ENCODE measurements at regions not wholly inside any gene's neighbourhood (a gene's known extent, or its start where the extent isn't known, plus 50 kb on each side); places are given as distances from the start of the nearest gene placed in this dataset.

DNA sequence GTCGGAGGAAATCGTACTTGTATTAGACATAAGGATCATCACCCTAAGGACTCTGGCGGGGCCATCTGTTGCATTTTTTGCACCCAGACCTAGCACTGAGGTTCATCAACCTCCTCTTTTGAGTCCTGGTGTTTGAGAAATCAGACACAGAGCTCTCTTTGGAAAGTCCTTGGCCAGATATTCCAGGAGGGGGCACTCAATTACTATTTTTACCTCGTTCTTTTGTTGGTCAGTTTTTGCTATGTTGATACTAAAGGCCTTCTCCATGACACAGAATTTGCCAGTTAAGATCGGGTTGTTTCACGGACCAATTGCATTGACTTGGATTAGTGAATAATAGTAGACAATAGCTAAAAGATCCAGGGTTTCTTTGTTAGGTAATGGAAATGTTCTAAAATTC is 711.2 kb downstream of the KCNT2 start:
- TF ChIP-seq, protein P1, sequence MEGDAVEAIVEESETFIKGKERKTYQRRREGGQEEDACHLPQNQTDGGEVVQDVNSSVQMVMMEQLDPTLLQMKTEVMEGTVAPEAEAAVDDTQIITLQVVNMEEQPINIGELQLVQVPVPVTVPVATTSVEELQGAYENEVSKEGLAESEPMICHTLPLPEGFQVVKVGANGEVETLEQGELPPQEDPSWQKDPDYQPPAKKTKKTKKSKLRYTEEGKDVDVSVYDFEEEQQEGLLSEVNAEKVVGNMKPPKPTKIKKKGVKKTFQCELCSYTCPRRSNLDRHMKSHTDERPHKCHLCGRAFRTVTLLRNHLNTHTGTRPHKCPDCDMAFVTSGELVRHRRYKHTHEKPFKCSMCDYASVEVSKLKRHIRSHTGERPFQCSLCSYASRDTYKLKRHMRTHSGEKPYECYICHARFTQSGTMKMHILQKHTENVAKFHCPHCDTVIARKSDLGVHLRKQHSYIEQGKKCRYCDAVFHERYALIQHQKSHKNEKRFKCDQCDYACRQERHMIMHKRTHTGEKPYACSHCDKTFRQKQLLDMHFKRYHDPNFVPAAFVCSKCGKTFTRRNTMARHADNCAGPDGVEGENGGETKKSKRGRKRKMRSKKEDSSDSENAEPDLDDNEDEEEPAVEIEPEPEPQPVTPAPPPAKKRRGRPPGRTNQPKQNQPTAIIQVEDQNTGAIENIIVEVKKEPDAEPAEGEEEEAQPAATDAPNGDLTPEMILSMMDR (IDR thresholded peaks at IDR 0.05; ENCODE audit: insufficient read depth, low read depth, low read length, missing control alignments) = no peak
- no peak for DNase-seq (ENCODE audit: low read depth)
- H3K4me3 ChIP-seq (ENCODE audit: low read depth, low read length) = no peak overlapping the region

DNA sequence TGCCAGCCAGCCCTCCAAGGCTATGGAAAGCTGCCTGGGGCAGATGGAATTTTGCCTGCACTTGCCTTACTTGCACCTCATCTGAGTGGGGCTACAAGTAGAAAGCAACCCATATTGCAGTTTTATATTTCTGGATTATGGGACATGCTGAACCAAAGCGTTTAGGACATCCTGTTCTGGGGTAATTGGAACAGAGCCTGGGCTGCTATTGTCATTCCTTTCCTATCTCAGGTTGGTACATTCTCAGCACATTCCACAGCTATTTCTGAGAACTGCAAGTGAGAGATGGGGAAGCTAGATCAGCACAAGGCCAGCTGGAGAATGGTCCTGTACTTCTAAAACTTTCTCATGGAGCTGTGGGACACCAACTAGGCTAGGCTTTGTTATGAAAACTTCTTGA is 713.8 kb downstream of the KCNT2 start:
- TF ChIP-seq, protein P1 (IDR thresholded peaks at IDR 0.05; ENCODE audit: insufficient read depth, low read depth, low read length, missing control alignments) = no peak
- DNase-seq (ENCODE audit: low read depth) = no peak
- H3K4me3 ChIP-seq (ENCODE audit: low read depth, low read length) = no peak overlapping the region

DNA sequence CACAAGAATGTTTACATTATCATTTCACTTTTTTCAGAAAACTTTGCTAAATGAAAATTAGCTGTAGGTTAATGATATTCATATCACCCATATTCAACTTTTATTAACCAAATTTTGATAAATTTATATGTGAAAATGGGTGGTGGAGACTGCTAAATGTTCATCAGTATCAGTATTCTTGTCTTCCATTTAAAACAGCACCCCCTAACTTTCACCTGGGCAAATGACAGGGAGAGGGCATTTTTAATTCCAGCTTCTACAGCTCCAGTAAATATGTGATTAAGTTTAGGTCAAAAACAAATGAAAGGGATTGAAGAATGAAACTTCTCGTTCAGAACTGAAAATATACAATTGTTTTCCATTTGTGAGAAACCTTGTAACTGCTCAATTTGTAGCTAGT is 722.2 kb downstream of the KCNT2 start:
- TF ChIP-seq, protein P1 (IDR thresholded peaks at IDR 0.05; ENCODE audit: insufficient read depth, low read depth, low read length, missing control alignments) = no peak
- no peak overlapping the region for H3K4me3 ChIP-seq (ENCODE audit: low read depth, low read length)
- DNase-seq (ENCODE audit: low read depth) = no peak

DNA sequence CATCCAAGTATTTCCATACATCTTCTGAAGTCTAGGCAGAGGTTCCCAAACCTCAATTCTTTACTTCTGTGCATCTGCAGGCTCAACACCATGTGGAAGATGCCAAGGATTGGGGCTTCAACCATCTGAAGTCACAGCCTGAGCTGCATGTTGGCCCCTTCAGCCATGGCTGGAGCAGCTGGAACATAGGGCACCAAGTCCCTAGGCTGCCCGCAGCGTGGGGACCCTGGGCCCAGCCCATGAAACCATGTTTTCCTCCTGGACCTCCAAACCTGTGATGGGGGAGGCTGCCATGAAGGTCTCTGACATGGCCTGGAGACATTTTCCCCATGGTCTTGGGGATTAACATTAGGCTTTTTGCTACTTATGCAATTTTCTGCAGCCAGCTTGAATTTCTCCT is 729.8 kb downstream of the KCNT2 start:
- H3K4me3 ChIP-seq (ENCODE audit: low read depth, low read length) = no peak overlapping the region
- TF ChIP-seq, protein P1 (IDR thresholded peaks at IDR 0.05; ENCODE audit: insufficient read depth, low read depth, low read length, missing control alignments) = no peak
- DNase-seq (ENCODE audit: low read depth) = no peak

DNA sequence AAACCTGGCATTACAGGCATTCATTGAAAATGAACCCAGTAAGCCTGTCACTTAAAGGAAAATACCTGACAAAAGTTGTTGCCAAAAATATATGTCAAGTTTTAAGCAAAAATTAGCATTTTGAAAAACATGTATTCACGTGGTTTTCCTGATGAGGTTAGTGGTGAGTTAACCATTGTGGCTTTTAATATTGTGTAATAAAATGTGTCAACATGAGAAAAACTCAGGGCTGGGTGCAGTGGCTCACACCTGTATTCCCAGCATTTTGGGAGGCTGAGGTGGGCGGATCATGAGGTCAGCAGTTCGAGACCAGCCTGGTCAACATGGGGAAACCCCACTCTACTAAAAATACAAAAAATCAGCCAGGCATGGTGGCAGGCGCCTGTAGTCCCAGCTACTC is 731.4 kb downstream of the KCNT2 start:
- DNase-seq (ENCODE audit: low read depth) = no peak
- TF ChIP-seq, protein P1 (IDR thresholded peaks at IDR 0.05; ENCODE audit: insufficient read depth, low read depth, low read length, missing control alignments) = no peak
- no peak overlapping the region for H3K4me3 ChIP-seq (ENCODE audit: low read depth, low read length)

DNA sequence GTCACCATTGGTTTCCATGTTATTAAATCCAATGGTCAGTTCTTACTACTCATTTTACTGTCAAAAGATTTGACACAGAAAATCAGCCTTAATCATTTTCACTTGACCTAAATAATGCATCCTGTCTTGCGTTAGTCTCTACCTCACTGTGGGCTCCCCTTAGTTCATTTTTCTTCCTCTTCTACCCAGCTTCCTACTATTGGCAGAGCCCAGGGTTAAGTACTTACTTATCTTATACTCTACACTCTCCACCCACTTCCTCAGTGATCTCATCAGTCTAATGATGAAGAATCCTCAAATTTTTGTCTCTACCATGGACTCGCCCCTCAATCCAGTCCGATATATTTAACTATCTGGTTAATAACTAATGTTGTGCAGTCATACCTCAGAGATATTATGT is 735.9 kb downstream of the KCNT2 start:
- no peak for DNase-seq (ENCODE audit: low read depth)
- TF ChIP-seq, protein P1 (IDR thresholded peaks at IDR 0.05; ENCODE audit: insufficient read depth, low read depth, low read length, missing control alignments) = no peak
- no peak overlapping the region for H3K4me3 ChIP-seq (ENCODE audit: low read depth, low read length)

DNA sequence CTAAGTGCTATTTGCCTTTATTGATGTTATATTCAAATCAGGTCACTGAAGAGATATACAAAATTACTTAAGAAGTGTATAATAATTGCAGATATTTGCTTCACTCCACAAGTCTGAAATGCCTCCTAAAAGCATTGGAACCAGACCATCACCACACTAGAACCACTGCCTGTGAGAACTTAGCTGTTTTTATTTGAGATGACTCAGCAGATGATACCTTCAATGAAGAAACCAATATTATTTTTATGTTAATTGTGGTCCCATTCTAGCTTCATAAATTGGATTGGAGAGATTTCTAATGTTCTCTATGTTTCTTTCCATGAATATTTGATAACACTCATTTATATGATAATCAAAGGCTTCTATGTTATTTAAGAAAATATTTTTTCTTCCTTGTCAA is 740.6 kb downstream of the KCNT2 start:
- no peak for DNase-seq (ENCODE audit: low read depth)
- TF ChIP-seq, protein P1 (IDR thresholded peaks at IDR 0.05; ENCODE audit: insufficient read depth, low read depth, low read length, missing control alignments) = no peak
- H3K4me3 ChIP-seq (ENCODE audit: low read depth, low read length) = no peak overlapping the region
